ENCODE measurements at regions not wholly inside any gene's neighbourhood (a gene's known extent, or its start where the extent isn't known, plus 50 kb on each side); places are given as distances from the start of the nearest gene placed in this dataset.

GRCh38 chr3:82229397-82229796 lies 468.0 kb upstream of the GBE1 start:
- peak; percentile 26 for DNase-seq
- H3K4me3 ChIP-seq (ENCODE audit: low read length): no peak overlapping the region
- H2AFZ ChIP-seq (ENCODE audit: low read length): no peak overlapping the region; the same call in 1 of the 2 replicates
- no peaks in the 10 kb centered on the region for H3K27me3 ChIP-seq (replicated peaks; ENCODE audit: insufficient read depth, low read length)
- no peaks in the 10 kb centered on the region for H3K9me3 ChIP-seq (replicated peaks; ENCODE audit: insufficient read depth, low read length)
- no peaks in the 10 kb centered on the region for H3K36me3 ChIP-seq (replicated peaks; ENCODE audit: insufficient read depth, low read length)
- H3K9ac ChIP-seq (ENCODE audit: low read length): no peak overlapping the region
- no peaks in the 10 kb centered on the region for H3K4me1 ChIP-seq (ENCODE audit: low read length)
- no peaks in the 10 kb centered on the region for H3K79me2 ChIP-seq (ENCODE audit: low read length)
- H4K20me1 ChIP-seq (ENCODE audit: insufficient read depth, low read length): no peaks in the 10 kb centered on the region
- H3K9me2 ChIP-seq (replicated peaks; ENCODE audit: insufficient read depth, low read length): no peaks in the 10 kb centered on the region
- no peak overlapping the region for H3K27ac ChIP-seq (ENCODE audit: low read length)
- H3F3A ChIP-seq (ENCODE audit: insufficient read depth, low read length): no peaks in the 10 kb centered on the region
- TF ChIP-seq CTCF (IDR thresholded peaks at IDR 0.05; ENCODE audit: low read length) (no peak), EZH2phosphoT487 (IDR thresholded peaks at IDR 0.05; ENCODE audit: low read length) (no peak), EZH2 (optimal IDR thresholded peaks at IDR 0.05; ENCODE audit: low read depth, low read length) (no peak)
- H3K4me2 ChIP-seq (ENCODE audit: low read depth, low read length): no peak overlapping the region

- no peak for DNase-seq
- no peaks in the 10 kb centered on the region for H3K27me3 ChIP-seq (replicated peaks; ENCODE audit: insufficient read depth, low read length)
- no peaks in the 10 kb centered on the region for H4K20me1 ChIP-seq (ENCODE audit: insufficient read depth, low read length)
- no peaks in the 10 kb centered on the region for H3K36me3 ChIP-seq (replicated peaks; ENCODE audit: insufficient read depth, low read length)
- no peaks in the 10 kb centered on the region for H3K9me3 ChIP-seq (replicated peaks; ENCODE audit: insufficient read depth, low read length)
- H3K4me1 ChIP-seq (ENCODE audit: low read length): no peaks in the 10 kb centered on the region
- no peak overlapping the region for H3K4me2 ChIP-seq (ENCODE audit: low read depth, low read length)
- no peak overlapping the region for H3K9ac ChIP-seq (ENCODE audit: low read length)
- H3F3A ChIP-seq (ENCODE audit: insufficient read depth, low read length): no peaks in the 10 kb centered on the region
- no peaks in the 10 kb centered on the region for H3K79me2 ChIP-seq (ENCODE audit: low read length)
- no peak overlapping the region for H3K4me3 ChIP-seq (ENCODE audit: low read length)
- TF ChIP-seq EZH2phosphoT487 (IDR thresholded peaks at IDR 0.05; ENCODE audit: low read length): no peak
- TF ChIP-seq CTCF (IDR thresholded peaks at IDR 0.05; ENCODE audit: low read length): no peak
- no peak for TF ChIP-seq EZH2 (optimal IDR thresholded peaks at IDR 0.05; ENCODE audit: low read depth, low read length)
- no peak overlapping the region for H2AFZ ChIP-seq (ENCODE audit: low read length)
- H3K27ac ChIP-seq (ENCODE audit: low read length): no peak overlapping the region
- H3K9me2 ChIP-seq (replicated peaks; ENCODE audit: insufficient read depth, low read length): no peaks in the 10 kb centered on the region
Observed at GRCh38 chr3:82224661-82225060, 463.2 kb upstream of the GBE1 start.

- H3K9ac ChIP-seq (ENCODE audit: low read length): no peak overlapping the region
- TF ChIP-seq EZH2phosphoT487 (IDR thresholded peaks at IDR 0.05; ENCODE audit: low read length) (no peak), CTCF (IDR thresholded peaks at IDR 0.05; ENCODE audit: low read length) (no peak), EZH2 (optimal IDR thresholded peaks at IDR 0.05; ENCODE audit: low read depth, low read length) (no peak)
- no peaks in the 10 kb centered on the region for H3K9me2 ChIP-seq (replicated peaks; ENCODE audit: insufficient read depth, low read length)
- H3K27ac ChIP-seq (ENCODE audit: low read length): no peak overlapping the region
- H3K27me3 ChIP-seq (replicated peaks; ENCODE audit: insufficient read depth, low read length): no peaks in the 10 kb centered on the region
- no peaks in the 10 kb centered on the region for H3K36me3 ChIP-seq (replicated peaks; ENCODE audit: insufficient read depth, low read length)
- H3F3A ChIP-seq (ENCODE audit: insufficient read depth, low read length): no peaks in the 10 kb centered on the region
- no peaks in the 10 kb centered on the region for H4K20me1 ChIP-seq (ENCODE audit: insufficient read depth, low read length)
- DNase-seq: no peak
- H2AFZ ChIP-seq (ENCODE audit: low read length): no peak overlapping the region
- no peaks in the 10 kb centered on the region for H3K9me3 ChIP-seq (replicated peaks; ENCODE audit: insufficient read depth, low read length)
- no peak overlapping the region for H3K4me3 ChIP-seq (ENCODE audit: low read length)
- no peaks in the 10 kb centered on the region for H3K4me1 ChIP-seq (ENCODE audit: low read length)
- H3K4me2 ChIP-seq (ENCODE audit: low read depth, low read length): no peak overlapping the region
- no peaks in the 10 kb centered on the region for H3K79me2 ChIP-seq (ENCODE audit: low read length)
Observed at GRCh38 chr3:82222401-82222800, 461.0 kb upstream of the GBE1 start.

All from MM.1S (cell line).